GM12864 (cell line): ENCODE measurements at regions not wholly inside any gene's neighbourhood (a gene's known extent, or its start where the extent isn't known, plus 50 kb on each side); places are given as distances from the start of the nearest gene placed in this dataset.

ENCODE experiments used
- DNase-seq: peaks from one replicate; pipeline ENCODE4 v3.0.0-alpha.2; 2011; ENCODE audit warnings: low read depth
- H3K4me3 ChIP-seq: 2 replicates; pipeline ENCODE4 v1.5.1; 2011; ENCODE audit warnings: mild to moderate bottlenecking, low read depth, low read length, control low read depth
- TF ChIP-seq, protein P1 (sequence below): IDR thresholded peaks from 2 replicates; pipeline ENCODE4 v1.5.1; 2011; ENCODE audit warnings: low read depth, mild to moderate bottlenecking, moderate library complexity, low read length, control low read depth, inconsistent platforms; ENCODE audit errors: missing control alignments

DNA sequence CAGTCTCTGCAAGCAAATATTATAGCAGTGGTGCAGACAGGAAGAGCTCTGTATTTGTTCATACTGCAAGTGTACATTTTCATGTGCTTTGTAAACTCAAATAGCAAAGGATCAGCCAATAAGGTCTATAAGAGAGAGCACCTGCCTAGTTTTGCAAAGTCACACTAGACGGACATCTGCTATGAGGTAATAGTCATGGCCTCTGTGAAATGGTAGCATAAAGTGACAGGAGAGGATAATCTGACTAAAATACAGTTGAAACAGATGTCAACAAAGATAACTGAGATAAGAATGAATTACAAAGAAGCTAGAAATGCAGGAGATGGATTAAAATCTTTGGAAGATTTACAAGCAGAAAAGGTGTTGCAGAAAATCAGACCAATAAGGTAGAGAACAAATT is 70.6 kb upstream of the SPON1 start:
- H3K4me3 ChIP-seq = no peak overlapping the region
- TF ChIP-seq, protein P1, sequence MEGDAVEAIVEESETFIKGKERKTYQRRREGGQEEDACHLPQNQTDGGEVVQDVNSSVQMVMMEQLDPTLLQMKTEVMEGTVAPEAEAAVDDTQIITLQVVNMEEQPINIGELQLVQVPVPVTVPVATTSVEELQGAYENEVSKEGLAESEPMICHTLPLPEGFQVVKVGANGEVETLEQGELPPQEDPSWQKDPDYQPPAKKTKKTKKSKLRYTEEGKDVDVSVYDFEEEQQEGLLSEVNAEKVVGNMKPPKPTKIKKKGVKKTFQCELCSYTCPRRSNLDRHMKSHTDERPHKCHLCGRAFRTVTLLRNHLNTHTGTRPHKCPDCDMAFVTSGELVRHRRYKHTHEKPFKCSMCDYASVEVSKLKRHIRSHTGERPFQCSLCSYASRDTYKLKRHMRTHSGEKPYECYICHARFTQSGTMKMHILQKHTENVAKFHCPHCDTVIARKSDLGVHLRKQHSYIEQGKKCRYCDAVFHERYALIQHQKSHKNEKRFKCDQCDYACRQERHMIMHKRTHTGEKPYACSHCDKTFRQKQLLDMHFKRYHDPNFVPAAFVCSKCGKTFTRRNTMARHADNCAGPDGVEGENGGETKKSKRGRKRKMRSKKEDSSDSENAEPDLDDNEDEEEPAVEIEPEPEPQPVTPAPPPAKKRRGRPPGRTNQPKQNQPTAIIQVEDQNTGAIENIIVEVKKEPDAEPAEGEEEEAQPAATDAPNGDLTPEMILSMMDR = no peak
- DNase-seq = no peak

DNA sequence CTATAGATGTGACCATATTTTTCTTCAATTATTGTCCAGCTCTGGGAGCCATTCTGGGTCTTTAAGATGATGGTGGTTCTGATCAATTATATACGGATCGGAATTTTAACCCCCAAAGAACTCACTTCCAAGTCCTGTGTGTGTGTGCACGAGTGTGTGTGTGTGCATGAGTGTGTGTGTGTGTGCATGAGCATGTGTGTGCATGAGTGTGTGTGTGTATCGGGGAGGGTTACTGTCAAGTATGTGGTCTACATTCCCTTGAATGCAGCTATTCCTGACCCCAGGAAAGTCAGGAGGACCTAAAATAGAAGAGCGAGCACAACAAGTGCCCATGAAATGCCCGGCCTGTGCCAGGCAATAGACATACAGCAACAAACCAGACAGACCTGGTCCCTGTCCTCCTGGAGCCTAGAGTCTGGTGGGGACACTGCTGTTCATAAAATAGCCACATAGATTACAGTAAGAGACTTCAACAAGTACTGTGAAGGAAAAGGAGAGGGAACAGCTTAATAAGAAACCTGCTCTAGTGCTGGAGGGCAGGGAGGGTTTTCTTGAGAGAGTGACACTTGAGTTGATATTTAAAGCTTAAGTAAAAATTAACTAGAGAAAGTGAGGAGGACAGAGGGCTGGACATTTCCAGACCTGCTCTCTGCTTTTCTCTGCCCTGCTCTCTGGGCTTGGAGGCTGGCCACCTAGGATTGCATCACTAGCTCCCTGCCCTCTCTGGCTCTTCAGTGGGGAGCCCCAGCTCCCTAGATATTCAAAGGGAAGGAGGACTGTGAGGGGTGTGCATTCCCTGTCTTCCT is 66.1 kb upstream of the SPON1 start:
- TF ChIP-seq, protein P1 = no peak

DNA sequence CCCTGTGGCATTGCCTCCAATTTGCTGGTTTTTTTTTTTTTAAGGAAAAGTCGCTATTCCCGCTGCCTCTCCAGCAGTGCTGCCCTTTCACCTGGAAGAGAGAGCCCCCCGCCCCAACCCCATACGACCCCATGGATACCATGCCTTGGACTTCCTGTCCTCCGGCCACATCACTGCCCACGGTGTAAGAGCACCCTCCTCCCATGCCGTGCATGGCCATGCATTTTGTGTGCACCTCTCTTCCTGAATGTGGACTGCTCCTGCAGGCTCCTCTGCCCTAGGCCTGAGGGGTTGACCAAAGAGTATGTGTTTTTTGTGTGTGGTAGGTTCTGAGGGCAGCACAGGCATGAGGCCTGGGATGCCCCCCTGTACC is 65.6 kb upstream of the SPON1 start:
- H3K4me3 ChIP-seq = no peak overlapping the region
- DNase-seq = no peak

More for the DNA sequence above, 66.1 kb upstream of the SPON1 start:
- no peak for DNase-seq
- H3K4me3 ChIP-seq = no peak overlapping the region

DNA sequence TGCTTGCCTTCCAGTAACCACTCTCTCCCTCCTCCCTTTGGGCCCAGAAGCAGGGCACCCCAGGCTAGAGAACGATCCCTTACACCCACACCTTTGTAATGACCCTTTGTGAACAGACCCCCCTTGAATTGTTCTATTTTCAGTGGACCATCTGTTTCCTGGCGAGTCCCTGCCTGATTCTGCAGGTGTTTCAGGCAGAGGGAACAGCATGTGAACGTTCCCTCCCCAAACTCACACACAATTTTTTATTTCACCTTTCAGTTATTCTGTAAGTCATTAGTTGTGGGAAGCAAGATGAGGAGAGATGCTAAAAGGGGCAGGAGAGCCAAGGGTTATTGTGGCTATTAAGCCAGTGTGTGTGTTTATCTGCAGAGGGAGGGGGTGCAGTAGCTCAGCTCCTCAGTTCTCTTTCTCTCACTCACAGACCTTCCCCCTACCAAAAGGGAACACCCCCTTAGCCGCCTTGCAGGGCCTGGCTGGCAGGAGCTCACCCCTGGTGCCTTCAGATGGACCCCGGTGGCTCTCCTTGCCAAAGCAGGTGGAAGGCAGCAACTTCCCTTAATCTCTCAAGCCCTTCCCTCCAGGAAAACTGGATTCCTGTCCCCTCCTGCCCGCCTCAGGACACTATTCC is 64.8 kb upstream of the SPON1 start:
- no peak for DNase-seq
- TF ChIP-seq, protein P1 = no peak
- no peak overlapping the region for H3K4me3 ChIP-seq

More for the DNA sequence above, 65.6 kb upstream of the SPON1 start:
- TF ChIP-seq, protein P1 = no peak

DNA sequence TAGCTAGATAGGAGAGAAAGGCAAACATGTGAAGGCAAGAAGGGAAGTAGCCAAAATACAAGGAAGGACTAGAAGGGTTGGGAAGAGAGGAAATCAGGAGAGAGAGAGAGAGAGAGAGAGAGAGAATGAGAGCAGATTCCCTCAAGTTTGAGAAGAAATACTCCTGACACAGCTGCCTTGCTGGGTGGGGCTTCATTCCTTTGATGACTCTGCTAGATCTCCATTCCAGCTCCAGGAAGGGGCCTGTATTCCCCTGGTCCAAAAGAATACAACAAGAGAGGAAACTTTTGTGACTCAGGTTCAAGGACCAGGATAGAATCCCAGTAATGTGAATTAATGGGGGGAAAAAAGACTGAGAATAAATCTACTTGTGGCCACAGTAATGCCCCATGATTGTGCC is 62.9 kb upstream of the SPON1 start:
- TF ChIP-seq, protein P1 = no peak
- DNase-seq = no peak
- no peak overlapping the region for H3K4me3 ChIP-seq

DNA sequence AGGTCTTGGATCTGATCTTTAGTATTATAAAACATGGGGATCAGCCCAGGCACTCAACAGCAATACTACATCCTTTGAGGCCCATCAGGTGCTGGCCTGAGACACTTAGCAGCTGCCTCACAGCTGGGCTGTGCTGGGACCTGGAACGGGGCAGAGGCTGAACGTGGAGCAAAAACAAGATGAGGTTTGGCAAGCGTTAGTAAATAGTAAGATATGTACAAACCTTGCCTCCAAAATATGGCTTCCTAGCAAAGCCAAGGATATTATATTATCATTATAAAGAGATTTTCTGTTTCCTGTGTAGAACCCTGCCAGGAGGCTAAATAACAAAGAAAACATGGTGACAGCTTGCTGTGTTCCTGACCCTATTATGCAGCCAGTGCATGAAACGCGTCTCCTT is 60.0 kb upstream of the SPON1 start:
- DNase-seq = no peak
- H3K4me3 ChIP-seq = no peak overlapping the region
- TF ChIP-seq, protein P1 = no peak
